Activated T-cell treated with anti-CD3 and anti-CD28 coated beads, Interleukin-2, amount 50 U/mL, for 4 hours (primary cell): ENCODE measurements at regions not wholly inside any gene's neighbourhood (a gene's known extent, or its start where the extent isn't known, plus 50 kb on each side); places are given as distances from the start of the nearest gene placed in this dataset.

Experiments used
- ATAC-seq, 2 donors: fragments of 200-7000 bp; cut with Tn5 transposase; one replicate each; pipeline ENCODE4 v1.10.0; 2021
- DNase-seq: peaks from one replicate; pipeline ENCODE4 v3.0.0-alpha.2; 2020
- H3K27me3 Mint-ChIP-seq: one replicate; pipeline ENCODE4 v1.8.0; 2021; ENCODE audit warnings: low read depth, mixed read lengths
- H3K36me3 Mint-ChIP-seq: one replicate; pipeline ENCODE4 v1.8.0; 2022; ENCODE audit warnings: mixed read lengths; ENCODE audit not compliant: insufficient read depth
- H3K4me1 Mint-ChIP-seq: one replicate; pipeline ENCODE4 v1.8.0; 2021; ENCODE audit warnings: low read depth, mixed read lengths
- H3K4me3 Mint-ChIP-seq: one replicate; pipeline ENCODE4 v1.8.0; 2021; ENCODE audit warnings: mild to moderate bottlenecking, moderate library complexity, mixed read lengths
- H3K9me3 Mint-ChIP-seq: one replicate; pipeline ENCODE4 v1.8.0; 2021; ENCODE audit warnings: mixed read lengths

DNA sequence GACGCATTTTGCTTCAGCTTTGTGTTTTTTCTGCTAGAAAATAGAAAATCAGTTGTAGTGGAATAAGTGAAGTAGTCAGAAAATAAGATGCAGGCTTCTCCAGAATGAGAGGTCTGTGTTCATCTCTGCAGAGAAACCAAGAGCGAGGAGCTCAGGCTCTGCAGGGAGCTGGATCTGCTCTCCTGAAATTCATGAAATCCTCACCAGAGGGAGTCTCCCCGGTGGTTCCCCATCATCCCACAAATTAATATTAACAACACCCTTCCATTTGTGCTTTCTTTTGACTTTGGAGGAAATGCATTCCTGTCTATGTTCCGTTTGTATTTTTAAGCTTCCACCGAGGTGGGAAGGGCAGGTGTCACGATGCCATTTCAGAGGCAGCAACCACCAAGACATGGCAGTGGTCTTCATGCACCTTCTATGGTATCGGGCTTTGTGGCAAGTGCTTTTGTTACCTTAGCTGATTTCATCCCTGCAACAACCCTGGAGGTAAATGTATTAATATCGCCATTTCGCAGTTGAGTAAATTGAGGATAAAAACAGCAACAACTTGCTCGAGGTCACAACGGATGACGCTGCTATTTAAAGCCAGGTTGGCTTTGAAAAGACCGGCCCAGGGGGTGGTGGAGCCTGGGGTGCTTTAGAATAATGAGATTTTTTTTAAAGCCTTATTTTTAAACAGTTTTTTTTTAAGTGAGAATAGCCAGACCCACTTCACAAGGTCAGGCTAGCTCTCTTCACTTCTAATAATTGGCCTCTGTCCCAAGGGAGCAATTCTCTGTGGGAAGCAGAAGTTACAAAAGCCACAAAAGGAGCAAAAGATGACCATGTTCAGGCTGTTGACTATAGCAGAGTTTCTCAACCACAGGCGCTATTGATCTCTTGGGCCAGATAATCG, 367.6 kb upstream of the ERCC4 start:
- ATAC-seq, result no peak
- DNase-seq, result no peak
- no peak overlapping the region for H3K4me3 Mint-ChIP-seq

DNA sequence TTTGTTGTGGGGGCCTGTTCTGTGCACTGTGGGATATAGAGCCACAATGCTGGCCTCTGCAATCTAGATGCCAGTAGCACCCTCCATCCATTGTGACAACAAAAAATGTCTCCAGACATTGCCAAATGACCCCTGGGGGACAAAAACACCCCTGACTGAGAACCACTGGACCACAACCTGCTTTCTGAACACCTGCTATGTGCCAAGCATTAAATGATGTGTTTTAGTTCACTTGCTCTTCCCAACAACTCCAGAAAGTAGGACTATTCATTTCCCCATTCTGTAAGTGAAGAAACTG, 367.0 kb upstream of the ERCC4 start:
- Mint-ChIP-seq H3K9me3 (peaks cover 6% of the 10 kb centered on the region), H3K4me1 (no peaks in the 10 kb centered on the region), H3K27me3 (no peaks in the 10 kb centered on the region), H3K4me3 (no peak overlapping the region), H3K36me3 (no peaks in the 10 kb centered on the region)
- DNase-seq (no peak), ATAC-seq (no peak)

More for the DNA sequence above, 367.6 kb upstream of the ERCC4 start:
- Mint-ChIP-seq H3K9me3 (peaks cover 4% of the 10 kb centered on the region), H3K4me1 (no peaks in the 10 kb centered on the region), H3K27me3 (no peaks in the 10 kb centered on the region), H3K36me3 (no peaks in the 10 kb centered on the region)

DNA sequence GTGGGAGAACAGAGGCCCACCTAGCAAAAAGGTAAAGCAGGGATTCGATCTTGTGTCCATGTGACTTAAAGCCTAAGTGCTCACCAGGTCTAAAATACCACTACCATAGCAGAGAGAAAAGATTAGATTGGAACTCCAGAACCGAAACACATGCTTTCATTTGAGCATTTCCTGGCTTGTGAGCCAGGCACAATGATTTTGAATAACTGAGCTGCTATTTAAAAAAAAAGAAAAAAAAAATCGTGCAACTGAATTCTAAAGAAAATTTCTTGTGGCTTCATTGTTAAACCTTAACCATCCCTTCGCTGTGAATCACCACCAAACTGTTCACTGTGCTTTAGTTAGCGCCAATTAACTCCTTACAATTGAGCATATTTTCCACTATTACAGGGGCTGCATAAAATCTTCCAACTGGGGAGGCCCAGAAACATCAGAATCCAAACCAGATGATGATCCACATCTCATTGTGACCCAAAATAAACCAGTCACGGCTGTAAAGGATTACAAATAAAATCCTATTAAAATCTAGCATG, 366.4 kb upstream of the ERCC4 start:
- Mint-ChIP-seq H3K9me3 (peaks cover 9% of the 10 kb centered on the region), H3K36me3 (no peaks in the 10 kb centered on the region), H3K4me1 (no peaks in the 10 kb centered on the region), H3K4me3 (no peak overlapping the region), H3K27me3 (no peaks in the 10 kb centered on the region)
- ATAC-seq, result no peak
- DNase-seq, result no peak

DNA sequence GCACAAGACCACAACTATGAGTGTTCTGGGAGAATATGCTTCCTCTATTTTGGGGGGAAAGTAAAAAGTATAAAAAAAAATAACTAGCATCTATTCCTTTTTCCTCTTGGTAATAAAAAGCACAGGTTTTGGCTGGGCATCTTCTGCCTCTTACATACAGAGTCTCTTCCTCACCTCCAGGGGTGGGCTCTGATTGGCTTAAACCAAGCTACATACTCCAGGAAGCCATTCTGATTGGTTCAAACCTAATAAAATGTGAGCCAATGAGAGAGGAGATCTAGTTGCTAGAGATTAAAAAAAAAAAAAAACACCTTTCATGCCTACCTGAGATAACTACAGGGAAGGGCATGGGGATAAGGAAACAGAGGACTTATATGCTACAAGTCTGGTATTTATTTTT, 365.9 kb upstream of the ERCC4 start:
- Mint-ChIP-seq H3K36me3 (no peaks in the 10 kb centered on the region), H3K27me3 (no peaks in the 10 kb centered on the region), H3K4me3 (no peak overlapping the region), H3K9me3 (peaks cover 9% of the 10 kb centered on the region), H3K4me1 (no peaks in the 10 kb centered on the region)
- ATAC-seq (no peak), DNase-seq (no peak)

DNA sequence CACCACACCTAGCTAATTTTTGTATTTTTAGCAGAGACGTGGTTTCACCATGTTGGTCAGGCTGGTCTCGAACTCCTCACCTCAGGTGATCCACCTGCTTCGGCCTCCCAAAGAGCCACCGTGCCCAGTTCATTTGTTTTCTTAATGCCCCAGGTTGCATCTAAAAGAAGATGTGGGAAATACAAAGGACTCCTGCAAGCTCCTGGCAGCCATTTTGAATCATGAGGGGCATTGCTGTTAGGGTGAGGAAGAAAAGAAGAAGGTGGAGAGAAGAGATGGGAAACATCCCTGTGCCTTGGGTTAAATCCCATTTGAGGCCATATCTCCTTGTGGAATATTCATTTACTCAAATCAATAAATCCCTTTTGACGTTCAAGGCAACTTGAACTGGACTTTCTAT, 365.3 kb upstream of the ERCC4 start:
- Mint-ChIP-seq H3K9me3 (peaks cover 9% of the 10 kb centered on the region), H3K4me1 (no peaks in the 10 kb centered on the region), H3K4me3 (no peak overlapping the region), H3K27me3 (no peaks in the 10 kb centered on the region), H3K36me3 (no peaks in the 10 kb centered on the region)
- ATAC-seq, result no peak
- no peak for DNase-seq

DNA sequence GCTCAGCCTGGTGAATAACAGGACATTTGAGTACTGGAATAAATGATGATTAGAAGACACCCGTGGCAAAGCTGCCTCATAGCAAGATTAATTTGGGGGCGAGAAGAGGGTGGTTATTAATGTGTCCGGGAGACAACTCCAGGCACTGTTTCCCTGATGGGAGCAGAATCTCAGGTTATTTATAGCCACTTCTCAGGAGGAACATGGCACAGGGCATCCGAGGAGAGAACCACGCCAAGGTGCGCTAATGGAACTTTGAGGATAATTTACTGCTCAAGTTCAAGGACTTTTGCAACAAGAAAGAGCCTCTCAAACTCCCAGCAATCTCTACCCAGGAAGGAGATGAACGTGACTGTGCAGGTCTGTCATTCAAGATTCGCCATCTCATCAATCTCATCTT, 362.5 kb upstream of the ERCC4 start:
- H3K4me3 Mint-ChIP-seq, result no peak overlapping the region
- H3K4me1 Mint-ChIP-seq, result no peaks in the 10 kb centered on the region
- peaks cover 9% of the 10 kb centered on the region for H3K9me3 Mint-ChIP-seq
- DNase-seq, result no peak
- H3K27me3 Mint-ChIP-seq, result no peaks in the 10 kb centered on the region
- no peaks in the 10 kb centered on the region for H3K36me3 Mint-ChIP-seq
- ATAC-seq, result no peak

DNA sequence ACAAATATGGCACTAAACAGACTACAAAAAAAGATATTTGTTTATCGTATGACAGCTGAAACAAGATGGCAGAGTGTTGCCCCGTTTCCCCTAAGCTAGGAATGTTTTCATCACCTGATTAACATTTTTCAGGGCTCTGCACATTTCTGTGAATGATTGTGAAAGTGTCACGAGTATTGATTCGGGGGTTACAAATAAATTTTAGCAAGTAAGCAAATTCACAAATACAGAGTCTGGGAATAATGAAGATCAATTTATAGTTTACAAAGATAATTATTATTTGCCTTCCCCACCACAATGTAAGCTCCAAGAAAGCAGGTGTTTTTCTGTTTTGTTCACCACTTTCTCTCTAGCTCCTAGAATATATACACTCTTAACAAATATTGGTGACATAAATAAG, 361.2 kb upstream of the ERCC4 start:
- Mint-ChIP-seq H3K36me3 (no peaks in the 10 kb centered on the region), H3K27me3 (no peaks in the 10 kb centered on the region), H3K9me3 (peaks cover 9% of the 10 kb centered on the region), H3K4me3 (no peak overlapping the region), H3K4me1 (no peaks in the 10 kb centered on the region)
- no peak for ATAC-seq
- no peak for DNase-seq

DNA sequence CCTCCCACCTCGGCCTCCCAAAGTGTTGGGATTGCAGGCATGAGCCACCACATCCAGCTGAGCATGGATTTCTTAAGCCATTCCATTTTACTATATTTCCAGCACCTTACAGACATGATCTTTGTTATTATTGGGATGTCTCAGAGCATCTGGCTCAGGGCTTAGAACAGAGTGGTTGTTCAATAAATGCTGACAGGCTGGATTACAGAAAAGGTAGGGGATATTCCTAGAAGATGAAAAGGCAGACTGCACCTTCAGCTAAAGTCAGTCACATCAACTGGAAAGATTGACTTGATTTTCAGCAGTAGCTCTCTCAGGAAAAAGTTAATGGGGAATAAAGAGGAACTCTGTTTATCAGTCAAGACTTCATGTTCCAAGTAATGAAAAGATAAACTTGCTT, 360.3 kb upstream of the ERCC4 start:
- H3K9me3 Mint-ChIP-seq, result peaks cover 9% of the 10 kb centered on the region
- H3K4me3 Mint-ChIP-seq, result no peak overlapping the region
- no peak for ATAC-seq
- DNase-seq, result no peak
- H3K36me3 Mint-ChIP-seq, result no peaks in the 10 kb centered on the region
- no peaks in the 10 kb centered on the region for H3K4me1 Mint-ChIP-seq
- no peaks in the 10 kb centered on the region for H3K27me3 Mint-ChIP-seq

DNA sequence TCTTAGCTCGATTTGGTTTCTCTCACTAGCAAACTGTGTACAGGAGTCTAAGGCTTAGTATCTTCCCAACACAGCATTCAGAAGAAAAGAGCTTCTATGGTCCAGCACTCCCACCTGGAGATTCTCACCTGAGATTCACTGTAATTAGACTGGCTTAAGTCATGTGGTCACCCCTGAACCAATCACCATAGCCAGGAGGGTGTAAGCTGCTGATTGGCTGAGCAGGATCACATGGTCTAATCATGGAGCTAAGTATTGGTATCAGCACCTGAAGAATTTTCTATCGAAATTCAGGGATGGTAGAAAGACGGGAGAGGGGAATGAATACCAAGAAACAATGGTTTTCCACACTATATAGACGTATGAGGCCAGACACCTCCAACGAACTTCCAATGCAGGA, 359.8 kb upstream of the ERCC4 start:
- Mint-ChIP-seq H3K27me3 (no peaks in the 10 kb centered on the region), H3K4me1 (no peaks in the 10 kb centered on the region), H3K9me3 (peaks cover 9% of the 10 kb centered on the region), H3K36me3 (no peaks in the 10 kb centered on the region), H3K4me3 (no peak overlapping the region)
- DNase-seq (no peak), ATAC-seq (no peak)

DNA sequence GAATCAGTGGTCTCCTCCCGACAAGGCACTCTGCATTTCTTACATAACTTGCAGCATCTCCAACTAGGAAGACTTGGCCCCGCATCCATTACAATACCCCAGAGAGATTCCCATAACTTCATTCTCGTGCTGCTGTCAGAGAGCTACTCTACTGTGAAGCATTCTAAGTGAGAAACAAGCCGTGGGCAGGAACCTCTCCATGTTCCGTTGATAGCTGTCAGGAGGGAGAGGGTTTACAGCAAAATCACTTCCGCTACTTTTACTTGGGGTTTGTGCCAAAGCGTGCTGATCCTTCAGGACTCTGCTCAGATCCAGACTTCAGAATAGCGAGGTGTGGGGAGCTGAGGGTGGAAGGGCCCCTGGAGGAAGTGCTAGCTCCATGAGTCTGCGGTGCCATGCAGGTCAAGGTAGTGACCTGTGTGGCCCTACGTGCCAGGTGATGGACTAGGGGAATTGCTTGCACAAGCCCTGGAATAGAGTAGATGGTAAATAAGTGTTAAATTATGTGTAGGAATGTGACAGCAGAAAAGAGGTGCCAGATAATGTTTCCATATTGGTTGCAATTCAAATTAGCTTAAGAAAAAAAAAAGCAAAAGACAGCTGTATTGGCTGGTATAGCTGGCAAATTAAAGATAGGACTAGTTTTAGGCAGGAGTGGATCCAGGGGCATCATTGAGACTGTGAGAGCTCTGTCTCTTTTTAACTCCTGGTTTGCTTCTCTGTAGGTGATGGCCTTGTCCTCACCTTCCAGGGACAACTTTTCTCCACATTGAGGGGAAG, 358.5 kb upstream of the ERCC4 start:
- Mint-ChIP-seq H3K4me1 (no peaks in the 10 kb centered on the region), H3K4me3 (no peak overlapping the region)

DNA sequence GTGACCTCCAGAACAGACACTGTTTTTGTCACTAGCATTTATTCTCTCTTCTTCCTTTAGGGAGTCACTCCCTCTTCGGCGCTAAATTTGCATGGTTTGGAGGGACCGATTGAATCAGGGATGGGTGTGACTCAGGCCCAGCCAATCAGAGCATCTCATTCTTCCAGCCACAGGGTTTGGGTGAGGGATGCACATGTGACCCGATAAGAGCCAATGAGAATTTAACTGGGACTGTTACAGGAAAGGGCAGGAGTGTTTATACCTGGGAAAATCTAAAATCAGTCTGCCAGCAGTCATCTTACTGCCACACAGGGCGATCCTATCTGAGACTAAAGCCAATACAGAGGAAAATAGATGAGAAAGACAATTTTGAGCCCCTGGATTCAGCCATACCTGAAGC, 351.2 kb upstream of the ERCC4 start:
- no peak for ATAC-seq
- DNase-seq, result no peak
- no peaks in the 10 kb centered on the region for H3K36me3 Mint-ChIP-seq
- no peaks in the 10 kb centered on the region for H3K4me1 Mint-ChIP-seq
- no peaks in the 10 kb centered on the region for H3K27me3 Mint-ChIP-seq
- H3K9me3 Mint-ChIP-seq, result peaks cover 4% of the 10 kb centered on the region
- no peak overlapping the region for H3K4me3 Mint-ChIP-seq

More for the DNA sequence above, 358.5 kb upstream of the ERCC4 start:
- DNase-seq, result no peak
- Mint-ChIP-seq H3K9me3 (peaks cover 12% of the 10 kb centered on the region), H3K36me3 (no peaks in the 10 kb centered on the region), H3K27me3 (no peaks in the 10 kb centered on the region)
- ATAC-seq, result no peak

DNA sequence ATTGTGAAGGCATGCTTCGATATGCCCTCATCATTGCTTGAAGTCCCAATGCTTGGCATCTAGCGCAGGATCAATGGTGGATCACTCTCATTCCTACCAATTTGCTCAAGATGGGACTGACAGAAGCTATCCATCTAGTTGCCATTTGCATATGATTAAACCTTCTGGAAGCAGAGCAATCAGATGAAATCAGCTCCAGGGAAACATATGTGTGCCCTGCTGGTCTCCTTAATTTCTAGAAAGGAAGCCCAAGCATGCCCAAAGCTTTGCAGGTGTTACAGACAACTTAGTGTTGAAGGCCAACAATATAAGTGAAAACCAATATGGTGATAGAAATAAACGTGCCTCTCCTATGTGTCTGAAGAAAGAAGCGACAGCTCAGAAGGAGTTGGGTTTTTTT, 350.0 kb upstream of the ERCC4 start:
- peaks cover 7% of the 10 kb centered on the region for H3K9me3 Mint-ChIP-seq
- no peaks in the 10 kb centered on the region for H3K4me1 Mint-ChIP-seq
- DNase-seq (no peak), ATAC-seq (no peak)
- H3K4me3 Mint-ChIP-seq, result no peak overlapping the region
- no peaks in the 10 kb centered on the region for H3K36me3 Mint-ChIP-seq
- H3K27me3 Mint-ChIP-seq, result no peaks in the 10 kb centered on the region

DNA sequence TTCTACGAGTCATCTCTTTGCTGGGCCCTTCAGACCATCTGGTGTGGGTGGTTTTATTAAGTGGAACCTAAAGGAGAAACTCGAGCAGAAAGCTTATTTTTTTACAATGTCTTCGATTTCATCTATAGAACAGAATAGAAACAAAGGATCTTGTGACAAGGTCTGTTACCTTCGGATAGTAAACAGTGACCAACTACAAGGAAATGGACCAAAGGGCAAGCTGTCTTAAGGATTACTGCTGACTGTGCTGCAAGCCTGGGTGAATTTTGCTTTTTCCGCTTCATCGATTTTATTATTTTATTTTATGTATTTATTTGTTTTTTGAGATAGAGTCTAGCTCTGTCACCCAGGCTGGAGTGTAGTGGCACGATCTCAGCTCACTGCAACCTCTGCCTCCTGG, 348.9 kb upstream of the ERCC4 start:
- peaks cover 9% of the 10 kb centered on the region for H3K9me3 Mint-ChIP-seq
- ATAC-seq (no peak), DNase-seq (no peak)
- no peaks in the 10 kb centered on the region for H3K36me3 Mint-ChIP-seq
- no peak overlapping the region for H3K4me3 Mint-ChIP-seq
- H3K4me1 Mint-ChIP-seq, result no peaks in the 10 kb centered on the region
- H3K27me3 Mint-ChIP-seq, result no peaks in the 10 kb centered on the region

DNA sequence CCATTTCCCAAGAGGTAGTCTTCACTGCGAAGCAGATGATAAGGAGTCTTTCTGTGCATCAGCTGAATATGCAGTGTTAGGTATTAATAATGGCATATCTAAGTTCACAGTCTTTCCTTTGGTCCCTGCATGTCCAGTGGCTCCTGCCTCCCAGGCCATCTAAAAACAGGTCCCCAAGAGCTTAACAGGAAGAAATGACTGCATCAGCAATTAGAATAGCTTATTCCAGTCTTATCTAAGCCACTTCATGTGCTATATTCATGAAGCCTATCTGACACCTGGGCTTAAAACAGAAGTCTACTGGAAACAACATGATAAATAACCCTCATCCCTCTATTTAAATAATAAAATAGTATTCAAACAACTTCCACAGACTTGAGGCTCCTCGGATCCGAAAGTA, 346.1 kb upstream of the ERCC4 start:
- no peaks in the 10 kb centered on the region for H3K36me3 Mint-ChIP-seq
- DNase-seq (no peak), ATAC-seq (no peak)
- H3K4me1 Mint-ChIP-seq, result no peaks in the 10 kb centered on the region
- peaks cover 5% of the 10 kb centered on the region for H3K9me3 Mint-ChIP-seq
- no peak overlapping the region for H3K4me3 Mint-ChIP-seq
- no peaks in the 10 kb centered on the region for H3K27me3 Mint-ChIP-seq

DNA sequence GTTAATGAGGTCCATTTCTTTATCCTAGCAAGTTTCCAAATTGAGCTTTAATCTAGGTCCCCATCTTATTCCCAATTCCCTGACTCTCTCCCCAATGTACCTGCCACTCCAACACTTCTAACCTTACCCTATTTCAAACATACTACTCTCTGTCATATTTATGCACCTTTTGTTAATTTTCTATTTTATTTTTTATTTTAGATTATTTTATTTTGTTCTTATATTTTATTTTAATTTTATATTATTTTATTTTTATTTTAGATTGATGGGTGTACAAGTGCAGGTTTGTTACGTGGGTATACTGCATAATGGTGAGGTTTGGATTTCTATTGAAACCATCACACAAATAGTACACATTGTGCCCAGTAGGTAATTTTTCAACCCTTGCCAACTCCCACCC, 333.9 kb upstream of the ERCC4 start:
- DNase-seq, result no peak
- Mint-ChIP-seq H3K27me3 (no peaks in the 10 kb centered on the region), H3K4me1 (no peaks in the 10 kb centered on the region), H3K9me3 (no peaks in the 10 kb centered on the region), H3K36me3 (no peaks in the 10 kb centered on the region), H3K4me3 (no peak overlapping the region)
- no peak for ATAC-seq
